DOHH2 (cell line): ENCODE measurements at regions not wholly inside any gene's neighbourhood (a gene's known extent, or its start where the extent isn't known, plus 50 kb on each side); places are given as distances from the start of the nearest gene placed in this dataset.

ENCODE experiments used
- H3F3A ChIP-seq: fragments of 200-600 bp; sonication (generic), shearing (Covaris generic); 2 replicates; pipeline ENCODE4 v1.6.0; 2016; ENCODE audit warnings: antibody characterized with exemption, mild to moderate bottlenecking; ENCODE audit not compliant: control insufficient read depth, insufficient read depth
- H3K27ac ChIP-seq: fragments of 200-600 bp; sonication (generic); 2 replicates; pipeline ENCODE4 v1.5.1; 2014; ENCODE audit warnings: low read depth, mild to moderate bottlenecking, low read length, moderate library complexity
- H3K27me3 ChIP-seq: fragments of 200-600 bp; sonication (generic); 2 replicates; pipeline ENCODE4 v1.6.1; 2014; ENCODE audit warnings: mild to moderate bottlenecking, low read length, mixed read lengths; ENCODE audit not compliant: control insufficient read depth
- H3K36me3 ChIP-seq: fragments of 200-600 bp; sonication (generic); 2 replicates; pipeline ENCODE4 v1.6.1; 2014; ENCODE audit warnings: mild to moderate bottlenecking, low read length, moderate library complexity, mixed read lengths; ENCODE audit not compliant: control insufficient read depth
- H3K4me1 ChIP-seq: fragments of 200-600 bp; sonication (generic); 2 replicates; pipeline ENCODE4 v1.6.1; 2014; ENCODE audit warnings: mild to moderate bottlenecking, low read length, mixed read lengths; ENCODE audit not compliant: control insufficient read depth
- H3K4me2 ChIP-seq: fragments of 200-600 bp; sonication (generic); 2 replicates; pipeline ENCODE4 v1.6.0; 2014; ENCODE audit warnings: mild to moderate bottlenecking, low read length, moderate library complexity
- H3K4me3 ChIP-seq: fragments of 200-600 bp; sonication (generic); 2 replicates; pipeline ENCODE4 v1.5.1; 2014; ENCODE audit warnings: mild to moderate bottlenecking, low read length, mixed read lengths
- H3K79me2 ChIP-seq: fragments of 200-600 bp; sonication (generic); 2 replicates; pipeline ENCODE4 v1.6.1; 2014; ENCODE audit warnings: mild to moderate bottlenecking, low read length, mixed read lengths; ENCODE audit not compliant: control insufficient read depth
- H3K9me2 ChIP-seq: fragments of 200-600 bp; sonication (generic); replicated peaks from 2 replicates; pipeline ENCODE4 v1.6.1; 2014; ENCODE audit warnings: mild to moderate bottlenecking, low read length, mixed read lengths; ENCODE audit not compliant: control insufficient read depth
- H3K9me3 ChIP-seq: fragments of 200-600 bp; sonication (generic); 2 replicates; pipeline ENCODE4 v1.6.1; 2014; ENCODE audit warnings: antibody characterized with exemption, low read length, mixed read lengths; ENCODE audit not compliant: control insufficient read depth, insufficient read depth
- H4K20me1 ChIP-seq: fragments of 200-600 bp; sonication (generic); 2 replicates; pipeline ENCODE4 v1.6.0; 2014; ENCODE audit warnings: low read depth, mild to moderate bottlenecking, antibody characterized with exemption, low read length, moderate library complexity; ENCODE audit not compliant: control insufficient read depth, insufficient read depth
- CTCF ChIP-seq: fragments of 200-600 bp; sonication (generic); IDR thresholded peaks from one replicate; pipeline ENCODE4 v1.5.1; 2014; ENCODE audit warnings: antibody characterized with exemption, mild to moderate bottlenecking, low read depth, low read length; ENCODE audit not compliant: poor library complexity, severe bottlenecking
- EZH2phosphoT487 ChIP-seq: fragments of 200-600 bp; sonication (generic); IDR thresholded peaks from 2 replicates; pipeline ENCODE4 v1.6.1; 2017; ENCODE audit warnings: borderline replicate concordance, mild to moderate bottlenecking, antibody characterized with exemption, low read length, moderate library complexity, mixed read lengths

GRCh38 chr2:64258566-64258965 is 114.3 kb upstream of the PELI1 start:
- Histone ChIP-seq H3K79me2 (no peaks in the 10 kb centered on the region), H3K27ac (no peak overlapping the region), H3K4me3 (no peak overlapping the region), H3K36me3 (no peaks in the 10 kb centered on the region), H3K4me2 (no peak overlapping the region), H3K9me3 (no peaks in the 10 kb centered on the region), H3F3A (peaks cover 14% of the 10 kb centered on the region), H3K9me2 (no peaks in the 10 kb centered on the region), H3K4me1 (peaks cover 45% of the 10 kb centered on the region), H4K20me1 (no peaks in the 10 kb centered on the region), H3K27me3 (no peaks in the 10 kb centered on the region)
- TF ChIP-seq EZH2phosphoT487 (no peak), CTCF (no peak)

- Histone ChIP-seq H3K4me1 (peaks cover 53% of the 10 kb centered on the region), H3K27ac (no peak overlapping the region), H3K4me2 (no peak overlapping the region), H3K9me3 (no peaks in the 10 kb centered on the region), H3K4me3 (no peak overlapping the region), H3K36me3 (no peaks in the 10 kb centered on the region), H3K79me2 (no peaks in the 10 kb centered on the region), H3F3A (peaks cover 14% of the 10 kb centered on the region), H3K27me3 (no peaks in the 10 kb centered on the region), H3K9me2 (no peaks in the 10 kb centered on the region), H4K20me1 (no peaks in the 10 kb centered on the region)
- TF ChIP-seq CTCF = no peak
- no peak for TF ChIP-seq EZH2phosphoT487
Observed at GRCh38 chr2:64259312-64259711, 115.1 kb upstream of the PELI1 start.

GRCh38 chr2:64260093-64260803 is 116.0 kb upstream of the PELI1 start:
- H3K4me1 ChIP-seq = peaks cover 54% of the 10 kb centered on the region
- no peaks in the 10 kb centered on the region for H3K36me3 ChIP-seq
- H3K27me3 ChIP-seq = no peaks in the 10 kb centered on the region
- H4K20me1 ChIP-seq = no peaks in the 10 kb centered on the region
- H3K79me2 ChIP-seq = no peaks in the 10 kb centered on the region
- H3K9me2 ChIP-seq = no peaks in the 10 kb centered on the region
- peak overlapping the region; percentile 63 for H3K4me3 ChIP-seq
- H3K4me2 ChIP-seq = peak overlapping the region; percentile 68
- peaks cover 14% of the 10 kb centered on the region for H3F3A ChIP-seq
- H3K27ac ChIP-seq = peak overlapping the region; percentile 90
- TF ChIP-seq EZH2phosphoT487 = no peak
- no peak for TF ChIP-seq CTCF
- H3K9me3 ChIP-seq = no peaks in the 10 kb centered on the region
